ENCODE measurements at regions not wholly inside any gene's neighbourhood (a gene's known extent, or its start where the extent isn't known, plus 50 kb on each side); places are given as distances from the start of the nearest gene placed in this dataset.

- no peak for DNase-seq
These were observed 256.7 kb upstream of the TCF21 start for GRCh38 chr6:133632206-133632605.

- no peak for DNase-seq
These were observed 256.0 kb upstream of the TCF21 start for GRCh38 chr6:133632906-133633305.

GRCh38 chr6:133634474-133634873 lies 254.4 kb upstream of the TCF21 start:
- no peak for DNase-seq

GRCh38 chr6:133635447-133635846 lies 253.5 kb upstream of the TCF21 start:
- no peak for DNase-seq

GRCh38 chr6:133637436-133637835 lies 251.5 kb upstream of the TCF21 start:
- DNase-seq = no peak

GRCh38 chr6:133637874-133638273 lies 251.0 kb upstream of the TCF21 start:
- DNase-seq = no peak

- no peak for DNase-seq
These were observed 247.8 kb upstream of the TCF21 start for GRCh38 chr6:133641104-133641503.

GRCh38 chr6:133644548-133644891 lies 244.4 kb upstream of the TCF21 start:
- no peak for DNase-seq

- no peak for DNase-seq
These were observed 243.9 kb upstream of the TCF21 start for GRCh38 chr6:133644892-133645619.

GRCh38 chr6:133645966-133646740 lies 242.8 kb upstream of the TCF21 start:
- DNase-seq = no peak

GRCh38 chr6:133648581-133648980 lies 240.3 kb upstream of the TCF21 start:
- no peak for DNase-seq

GRCh38 chr6:133671376-133671775 lies 217.5 kb upstream of the TCF21 start:
- DNase-seq = no peak

GRCh38 chr6:133673056-133673455 lies 215.9 kb upstream of the TCF21 start:
- DNase-seq = no peak

GRCh38 chr6:133674661-133675060 lies 214.3 kb upstream of the TCF21 start:
- DNase-seq = no peak

- no peak for DNase-seq
These were observed 207.9 kb upstream of the TCF21 start for GRCh38 chr6:133680994-133681393.

GRCh38 chr6:133681891-133682290 lies 207.0 kb upstream of the TCF21 start:
- no peak for DNase-seq

- DNase-seq = no peak
These were observed 206.2 kb upstream of the TCF21 start for GRCh38 chr6:133682506-133683307.

GRCh38 chr6:133683308-133683580 lies 205.7 kb upstream of the TCF21 start:
- no peak for DNase-seq

GRCh38 chr6:133683606-133684005 lies 205.3 kb upstream of the TCF21 start:
- no peak for DNase-seq

GRCh38 chr6:133688705-133689492 lies 200.0 kb upstream of the TCF21 start:
- DNase-seq = no peak

GRCh38 chr6:133689863-133690262 lies 199.1 kb upstream of the TCF21 start:
- no peak for DNase-seq

GRCh38 chr6:133693565-133693964 lies 195.3 kb upstream of the TCF21 start:
- no peak for DNase-seq

GRCh38 chr6:133697185-133697584 lies 191.7 kb upstream of the TCF21 start:
- no peak for DNase-seq
